ENCODE measurements at regions not wholly inside any gene's neighbourhood (a gene's known extent, or its start where the extent isn't known, plus 50 kb on each side); places are given as distances from the start of the nearest gene placed in this dataset.

- TF ChIP-seq ATF3 (IDR thresholded peaks at IDR 0.05) (no peak), ZBTB33 (IDR thresholded peaks at IDR 0.05) (no peak), TAF1 (conservative IDR thresholded peaks at IDR 0.05) (no peak), JUND (IDR thresholded peaks at IDR 0.05) (no peak), NR2F2 (IDR thresholded peaks at IDR 0.05) (no peak), EGR1 (IDR thresholded peaks at IDR 0.05; ENCODE audit: low read depth in 2 of 2) (no peak), YY1 (IDR thresholded peaks at IDR 0.05) (no peak), MAX (IDR thresholded peaks at IDR 0.05) (no peak), HNF4A (conservative IDR thresholded peaks at IDR 0.05) (no peak)
Observed at GRCh38 chr2:7801212-7801611, 880.6 kb upstream of the ID2 start (continued).

- Histone ChIP-seq H3K27ac (ENCODE audit: low read depth in 1 of 2, low read length in 2 of 2) (no peak overlapping the region), H3K9me3 (ENCODE audit: control insufficient read depth in 4 of 4, low read length in 3 of 4) (peaks cover 3 to 7% (median 3%) of the 10 kb centered on the region in 4 donors), H3K9ac (ENCODE audit: low read depth in 1 of 2, low read length in 2 of 2) (no peak overlapping the region), H3K36me3 (ENCODE audit: control insufficient read depth in 4 of 4, insufficient read depth in 3 of 4, low read depth in 1 of 4, low read length in 3 of 4) (no peaks in the 10 kb centered on the region), H3K4me1 (ENCODE audit: control insufficient read depth in 4 of 4, insufficient read depth in 4 of 4, low read length in 3 of 4) (no peaks in the 10 kb centered on the region), H3K4me3 (ENCODE audit: low read depth in 1 of 3, low read length in 3 of 3) (no peak overlapping the region), H3K27me3 (ENCODE audit: control insufficient read depth in 4 of 4, insufficient read depth in 4 of 4, low read length in 3 of 4) (no peaks in the 10 kb centered on the region)
- TF ChIP-seq ATF3 (IDR thresholded peaks at IDR 0.05) = no peak
- TF ChIP-seq ZBTB33 (IDR thresholded peaks at IDR 0.05) = no peak
- TF ChIP-seq HNF4A (conservative IDR thresholded peaks at IDR 0.05) = no peak
- no peak for TF ChIP-seq FOXA2 (IDR thresholded peaks at IDR 0.05)
- no peak for TF ChIP-seq REST (IDR thresholded peaks at IDR 0.05)
- TF ChIP-seq HNF4G (IDR thresholded peaks at IDR 0.05) = no peak
- no peak for TF ChIP-seq YY1 (IDR thresholded peaks at IDR 0.05)
- TF ChIP-seq TAF1 (conservative IDR thresholded peaks at IDR 0.05) = no peak
- no peak for TF ChIP-seq SP1 (IDR thresholded peaks at IDR 0.05)
- TF ChIP-seq RAD21 (IDR thresholded peaks at IDR 0.05) = no peak
- TF ChIP-seq JUND (IDR thresholded peaks at IDR 0.05) = no peak
- no peak for TF ChIP-seq GABPA (IDR thresholded peaks at IDR 0.05 in 1 of 2, conservative IDR thresholded peaks at IDR 0.05 in 1 of 2)
- TF ChIP-seq CTCF (IDR thresholded peaks at IDR 0.05; ENCODE audit: low read depth, low read length, missing input control) = no peak
- no peak for TF ChIP-seq RXRA (IDR thresholded peaks at IDR 0.05)
- TF ChIP-seq NR2F2 (IDR thresholded peaks at IDR 0.05) = no peak
- TF ChIP-seq MAX (IDR thresholded peaks at IDR 0.05) = no peak
- 91% methylated on average over 5 of the region's 5 CpGs for WGBS
- DNase-seq (ENCODE audit: low spot score) = no peak
Observed at GRCh38 chr2:7803515-7803914, 878.3 kb upstream of the ID2 start.
